NCI-H345 (cell line): ENCODE measurements at regions not wholly inside any gene's neighbourhood (a gene's known extent, or its start where the extent isn't known, plus 50 kb on each side); places are given as distances from the start of the nearest gene placed in this dataset.

ENCODE experiments used
- DNase-seq: peaks from one replicate; lab custom pipeline; 2025; lab: John Stamatoyannopoulos, UW

GRCh38 chr6:90435207-90435899, 138.7 kb upstream of the BACH2 start:
- no peak for DNase-seq

DNA sequence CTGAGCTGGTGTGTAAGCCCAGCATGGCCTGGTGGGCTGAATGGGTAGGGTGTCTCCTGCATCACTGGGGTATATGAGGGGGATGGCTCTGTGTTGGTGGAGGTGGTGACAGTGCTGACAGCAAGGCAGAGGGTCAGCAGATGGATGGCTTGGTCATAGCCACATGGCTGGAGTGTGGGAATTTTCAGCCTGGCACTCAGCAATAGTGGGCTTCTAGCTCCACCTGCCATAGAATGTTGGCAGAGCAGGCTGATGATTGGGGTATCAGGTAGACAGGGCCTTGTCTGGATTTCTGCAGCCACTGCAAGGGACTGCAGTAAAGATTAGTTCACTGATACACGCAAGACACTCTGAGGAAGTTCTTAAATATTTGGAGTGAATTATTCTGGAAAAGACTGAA, 137.5 kb upstream of the BACH2 start:
- DNase-seq = no peak

- DNase-seq = no peak
Measured at GRCh38 chr6:90432937-90433336, 136.3 kb upstream of the BACH2 start.

DNA sequence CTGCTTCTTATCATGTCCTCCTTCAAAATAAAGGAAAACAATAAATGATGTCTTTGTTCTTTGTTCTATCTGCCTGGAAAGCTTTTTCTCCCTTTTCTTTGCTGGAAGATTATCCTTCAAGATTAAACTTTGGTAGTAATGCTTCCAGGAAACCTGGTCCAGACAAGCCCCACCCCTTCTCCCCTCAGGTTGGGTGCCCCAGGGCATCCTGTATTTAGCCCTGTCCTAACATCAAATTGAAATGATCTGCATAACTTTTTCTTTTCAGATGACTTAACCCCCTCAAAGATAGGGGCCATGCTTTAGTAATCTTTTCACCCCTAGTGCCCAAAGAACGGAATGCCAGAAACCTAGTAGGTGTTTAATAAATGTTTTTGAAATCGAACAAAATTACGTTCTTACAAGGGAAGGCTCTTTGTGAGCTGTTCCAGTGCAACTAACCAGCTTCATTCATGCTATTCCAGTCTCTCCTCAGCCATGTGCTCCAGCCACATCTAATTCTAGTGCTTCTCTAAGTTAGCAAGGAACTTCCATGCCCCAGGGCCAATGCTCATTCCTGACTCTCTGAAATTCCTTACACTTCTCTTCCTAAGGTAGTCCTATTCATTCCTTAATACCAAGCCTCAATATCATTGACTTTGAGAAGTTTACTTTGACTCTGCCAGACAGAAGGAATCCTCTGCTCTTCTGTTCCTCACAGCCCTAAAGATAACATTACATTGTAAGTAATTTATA, 135.6 kb upstream of the BACH2 start:
- DNase-seq = no peak

- DNase-seq = no peak
Measured at GRCh38 chr6:90431576-90431975, 134.9 kb upstream of the BACH2 start.

GRCh38 chr6:90429713-90430112, 133.1 kb upstream of the BACH2 start:
- no peak for DNase-seq

GRCh38 chr6:90428514-90428913, 131.9 kb upstream of the BACH2 start:
- DNase-seq = no peak

GRCh38 chr6:90425161-90425641, 128.6 kb upstream of the BACH2 start:
- no peak for DNase-seq

DNA sequence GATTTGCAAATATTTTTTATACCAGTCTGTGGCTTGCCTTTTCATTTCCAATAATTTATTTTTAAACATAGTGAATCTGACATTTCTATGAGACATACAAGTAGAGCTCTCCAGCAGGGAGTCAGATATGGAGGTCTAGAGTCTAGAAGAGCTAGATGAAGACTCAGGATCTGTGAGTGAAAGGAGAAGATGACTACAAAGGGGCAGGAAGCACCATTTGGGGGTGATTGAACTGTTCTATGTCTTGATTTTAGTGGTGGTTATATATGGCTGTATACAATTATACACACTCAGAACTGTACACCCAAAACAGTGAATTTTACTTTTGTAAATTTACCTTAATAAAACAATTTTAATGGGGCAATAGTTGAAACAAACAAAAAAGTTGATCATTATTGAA, 127.9 kb upstream of the BACH2 start:
- no peak for DNase-seq

GRCh38 chr6:90421666-90422065, 125.0 kb upstream of the BACH2 start:
- DNase-seq = no peak

DNA sequence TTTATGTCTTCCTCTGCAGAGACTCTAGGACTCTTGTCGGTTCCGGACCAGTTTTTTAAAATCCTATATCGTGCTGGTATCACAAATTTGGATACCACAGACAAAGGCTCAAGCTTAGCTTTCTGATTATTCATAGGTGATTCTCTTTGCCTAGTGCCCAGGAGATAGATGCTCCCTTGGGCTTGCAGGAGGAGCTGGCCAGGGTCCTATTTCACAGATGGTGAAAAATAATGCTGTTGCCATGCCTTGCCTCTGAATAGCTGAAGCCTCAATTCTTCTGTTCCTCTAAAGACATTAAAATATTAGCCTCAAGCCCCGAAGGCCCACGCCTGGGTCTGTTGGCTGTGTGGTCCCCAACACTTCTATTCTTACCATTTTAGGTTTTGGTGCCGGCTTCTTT, 123.9 kb upstream of the BACH2 start:
- no peak for DNase-seq

- DNase-seq = no peak
Measured at GRCh38 chr6:90417385-90417784, 120.7 kb upstream of the BACH2 start.

DNA sequence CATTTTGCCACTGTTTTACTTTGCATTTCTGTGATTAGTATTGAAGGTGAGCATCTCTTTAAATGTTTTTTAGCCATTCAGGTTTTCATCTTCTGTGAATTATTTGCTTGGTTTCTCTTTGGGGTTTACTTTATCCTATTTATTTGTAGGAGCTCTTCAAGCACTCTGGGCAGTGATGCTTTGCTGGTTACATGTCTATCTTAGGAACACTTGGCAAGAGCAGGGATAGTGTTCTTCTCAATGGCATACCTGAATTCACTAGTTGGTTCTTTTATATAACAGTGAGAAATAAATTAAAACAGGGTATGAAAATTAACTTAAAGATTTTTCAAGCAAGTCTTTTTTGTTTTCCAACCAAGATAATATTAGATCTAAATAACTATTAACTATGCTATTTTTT, 119.7 kb upstream of the BACH2 start:
- no peak for DNase-seq

- no peak for DNase-seq
Measured at GRCh38 chr6:90415178-90415577, 118.5 kb upstream of the BACH2 start.

- no peak for DNase-seq
Measured at GRCh38 chr6:90414352-90414751, 117.7 kb upstream of the BACH2 start.

GRCh38 chr6:90413867-90414266, 117.2 kb upstream of the BACH2 start:
- peak; percentile 12 for DNase-seq

- no peak for DNase-seq
Measured at GRCh38 chr6:90413396-90413795, 116.8 kb upstream of the BACH2 start.

GRCh38 chr6:90412538-90413369, 116.1 kb upstream of the BACH2 start:
- no peak for DNase-seq

DNA sequence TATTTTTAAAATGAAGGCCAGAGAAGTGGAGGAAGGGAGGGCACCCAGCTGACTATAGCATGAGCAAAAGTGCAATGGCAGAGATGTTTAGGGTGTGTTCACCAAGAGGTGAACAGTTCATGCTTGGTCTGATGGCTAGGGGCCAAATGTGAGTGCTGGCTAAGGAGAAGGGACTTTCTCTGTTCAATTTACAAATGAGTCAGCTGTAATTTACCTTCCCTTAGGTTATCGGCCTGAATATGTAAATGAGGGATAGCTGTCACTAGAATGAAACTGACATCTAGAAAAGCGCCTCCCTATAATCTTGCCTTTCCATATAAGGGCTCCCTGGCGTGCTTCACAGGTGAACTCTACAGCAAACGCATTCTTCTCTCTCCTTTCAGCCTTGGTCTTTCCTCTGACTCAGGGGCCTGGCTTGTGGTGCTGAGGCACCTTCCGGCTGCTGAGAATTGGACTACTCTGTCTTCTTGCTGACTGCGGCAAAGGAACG, 114.7 kb upstream of the BACH2 start:
- no peak for DNase-seq

DNA sequence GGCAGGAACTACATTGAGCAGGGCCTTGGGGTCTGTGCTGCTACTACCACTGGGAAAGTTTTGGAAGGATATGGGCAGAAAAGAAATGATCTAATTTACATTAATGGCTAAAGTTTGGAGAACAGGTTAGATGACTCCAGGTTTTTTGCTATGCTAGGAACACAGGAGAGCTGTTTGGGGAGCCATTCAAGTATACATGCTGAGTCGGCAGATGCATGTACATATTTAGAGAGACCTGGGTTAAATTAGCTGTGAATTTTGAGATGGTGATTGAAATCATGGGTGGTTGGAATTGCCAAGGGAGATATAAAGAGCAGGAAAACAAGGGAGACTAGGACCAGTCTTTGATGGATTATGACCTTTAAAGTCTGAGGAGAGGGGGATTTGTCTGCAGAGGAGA, 113.1 kb upstream of the BACH2 start:
- no peak for DNase-seq

DNA sequence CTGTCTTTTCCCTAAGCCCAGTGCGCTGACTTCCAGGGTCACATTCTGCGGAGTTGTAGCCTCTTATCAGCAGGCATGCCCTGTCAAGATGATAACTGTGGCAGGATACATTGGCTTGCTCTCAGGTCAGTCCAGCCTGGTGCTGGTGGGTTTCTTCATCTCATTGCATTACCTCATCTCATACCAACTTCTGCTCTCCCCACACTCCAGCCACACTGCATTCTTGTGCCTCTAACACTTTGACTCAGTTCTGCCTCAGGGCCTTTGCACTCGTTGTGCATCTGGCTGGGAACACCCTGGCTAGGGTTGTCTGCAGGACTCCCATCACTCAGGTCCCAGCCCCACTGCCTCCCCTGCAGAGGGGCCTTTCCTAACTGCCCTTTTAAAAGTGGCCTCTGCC, 110.3 kb upstream of the BACH2 start:
- DNase-seq = no peak

DNA sequence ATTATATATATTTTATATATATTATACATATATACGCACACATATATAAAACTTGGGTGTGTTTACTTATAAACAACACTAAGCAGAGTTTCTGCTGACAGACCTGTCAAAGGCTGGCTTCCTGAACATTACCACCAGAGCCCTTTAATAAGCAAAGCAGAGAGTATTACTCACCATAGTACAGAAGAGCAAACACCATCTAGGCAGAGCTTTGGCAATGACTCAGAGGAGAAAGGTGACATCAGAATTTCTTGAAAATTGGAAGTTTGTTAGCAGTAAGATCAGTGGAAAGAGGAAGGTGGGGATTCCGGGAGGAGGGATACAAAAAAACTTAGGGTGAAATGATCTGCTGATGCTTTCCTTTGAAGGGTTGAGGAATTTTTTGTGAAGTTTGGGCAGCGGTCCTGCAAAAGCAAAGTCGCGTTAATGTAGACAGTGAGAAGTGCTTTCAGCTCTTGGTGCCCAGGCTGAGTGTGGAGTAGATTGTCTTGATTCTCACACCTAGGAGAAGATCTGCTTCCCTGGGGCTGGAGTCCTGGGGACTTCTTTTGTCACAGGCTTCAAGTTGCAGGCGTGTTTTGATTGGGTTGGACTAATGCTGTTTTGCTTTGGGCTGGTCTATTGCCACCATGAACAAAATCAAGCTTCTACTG, 109.6 kb upstream of the BACH2 start:
- DNase-seq = no peak
